ENCODE measurements at regions not wholly inside any gene's neighbourhood (a gene's known extent, or its start where the extent isn't known, plus 50 kb on each side); places are given as distances from the start of the nearest gene placed in this dataset.

- H3K36me3 ChIP-seq (replicated peaks in 1 of 2) = no peaks in the 10 kb centered on the region
- H3K9me3 ChIP-seq (replicated peaks in 1 of 3) = no peaks in the 10 kb centered on the region
- no peak for DNase-seq
- intact Hi-C loops (cut with DNase I) = no loop called here
- WGBS, 4 donors = 74 to 97% (median 79%) methylated on average over 1 of the region's 1 CpG
- H3K4me3 ChIP-seq = no peak overlapping the region
- TF ChIP-seq POLR2A (IDR thresholded peaks at IDR 0.05) = no peak
- no peak for TF ChIP-seq CTCF (IDR thresholded peaks at IDR 0.05)
- H3K27ac ChIP-seq = no peak overlapping the region
- H3K4me1 ChIP-seq (replicated peaks in 1 of 2) = no peaks in the 10 kb centered on the region
- H3K27me3 ChIP-seq = no peaks in the 10 kb centered on the region
Observed at GRCh38 chr12:71061451-71061850, 96.3 kb downstream of the TSPAN8 start.

- Histone ChIP-seq H3K27me3 (no peaks in the 10 kb centered on the region), H3K9me3 (replicated peaks in 1 of 3) (no peaks in the 10 kb centered on the region), H3K4me1 (replicated peaks in 1 of 2) (no peaks in the 10 kb centered on the region), H3K36me3 (replicated peaks in 1 of 2) (no peaks in the 10 kb centered on the region), H3K27ac (no peak overlapping the region), H3K4me3 (no peak overlapping the region)
- intact Hi-C loops (cut with DNase I) = no loop called here
- no peak for DNase-seq
- TF ChIP-seq POLR2A (IDR thresholded peaks at IDR 0.05) (no peak), CTCF (IDR thresholded peaks at IDR 0.05) (no peak)
- 88 to 92% (median 89%) methylated on average over 4 of the region's 4 CpGs for WGBS, 4 donors
Observed at GRCh38 chr12:71060426-71060825, 97.4 kb downstream of the TSPAN8 start.

GRCh38 chr12:71057330-71057729 is 100.5 kb downstream of the TSPAN8 start:
- no peak overlapping the region for H3K4me3 ChIP-seq
- no peak overlapping the region for H3K27ac ChIP-seq
- intact Hi-C loops (cut with DNase I) = no loop called here
- 73 to 89% (median 82%) methylated on average over 2 of the region's 2 CpGs for WGBS, 4 donors
- no peak for TF ChIP-seq CTCF (IDR thresholded peaks at IDR 0.05)
- TF ChIP-seq POLR2A (IDR thresholded peaks at IDR 0.05) = no peak
- H3K36me3 ChIP-seq (replicated peaks in 1 of 2) = no peaks in the 10 kb centered on the region
- H3K27me3 ChIP-seq = no peaks in the 10 kb centered on the region
- H3K9me3 ChIP-seq (replicated peaks in 1 of 3) = no peaks in the 10 kb centered on the region
- no peaks in the 10 kb centered on the region for H3K4me1 ChIP-seq (replicated peaks in 1 of 2)
- no peak for DNase-seq

GRCh38 chr12:71054551-71054950 is 103.2 kb downstream of the TSPAN8 start:
- TF ChIP-seq CTCF (IDR thresholded peaks at IDR 0.05) = no peak
- no peak for TF ChIP-seq POLR2A (IDR thresholded peaks at IDR 0.05)
- WGBS, 4 donors = 34 to 45% (median 39%) methylated on average over 2 of the region's 2 CpGs
- H3K9me3 ChIP-seq (replicated peaks in 1 of 3) = no peaks in the 10 kb centered on the region
- intact Hi-C loops (cut with DNase I) = no loop called here
- H3K27ac ChIP-seq = no peak overlapping the region
- DNase-seq = no peak
- H3K4me1 ChIP-seq (replicated peaks in 1 of 2) = no peaks in the 10 kb centered on the region
- H3K4me3 ChIP-seq = no peak overlapping the region
- no peaks in the 10 kb centered on the region for H3K27me3 ChIP-seq
- no peaks in the 10 kb centered on the region for H3K36me3 ChIP-seq (replicated peaks in 1 of 2)

Measured in adrenal gland (tissue), 9 donors.